ENCODE measurements at regions not wholly inside any gene's neighbourhood (a gene's known extent, or its start where the extent isn't known, plus 50 kb on each side); places are given as distances from the start of the nearest gene placed in this dataset.
"Not testable (repeated sequence)": the region's sequence is repeated elsewhere in the genome, so short reads cannot be mapped to it uniquely, and the experiment has no call there.

DNA sequence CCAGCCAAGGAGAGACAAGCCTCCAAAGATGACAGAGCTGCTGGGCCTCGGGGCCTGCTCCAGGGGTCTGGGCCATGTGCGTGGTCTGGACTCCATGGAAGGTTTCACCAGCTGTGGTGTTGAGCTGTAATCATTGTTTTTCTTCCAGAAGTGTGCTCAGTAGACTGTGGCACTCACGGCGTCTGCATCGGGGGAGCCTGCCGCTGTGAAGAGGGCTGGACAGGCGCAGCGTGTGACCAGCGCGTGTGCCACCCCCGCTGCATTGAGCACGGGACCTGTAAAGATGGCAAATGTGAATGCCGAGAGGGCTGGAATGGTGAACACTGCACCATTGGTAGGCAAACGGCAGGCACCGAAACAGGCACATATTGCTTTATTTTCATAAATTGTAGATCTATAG is 164.8 kb upstream of the WWC1 start:
- no peak for DNase-seq (ENCODE audit: low spot score)

- no peak for DNase-seq (ENCODE audit: low spot score)
Observed at GRCh38 chr5:168128111-168128510, 163.3 kb upstream of the WWC1 start.

GRCh38 chr5:168128557-168128956 is 162.9 kb upstream of the WWC1 start:
- no peak for DNase-seq (ENCODE audit: low spot score)

- no peak for DNase-seq (ENCODE audit: low spot score)
Observed at GRCh38 chr5:168131519-168131918, 159.9 kb upstream of the WWC1 start.

- no peak for DNase-seq (ENCODE audit: low spot score)
Observed at GRCh38 chr5:168132241-168132641, 159.2 kb upstream of the WWC1 start.

DNA sequence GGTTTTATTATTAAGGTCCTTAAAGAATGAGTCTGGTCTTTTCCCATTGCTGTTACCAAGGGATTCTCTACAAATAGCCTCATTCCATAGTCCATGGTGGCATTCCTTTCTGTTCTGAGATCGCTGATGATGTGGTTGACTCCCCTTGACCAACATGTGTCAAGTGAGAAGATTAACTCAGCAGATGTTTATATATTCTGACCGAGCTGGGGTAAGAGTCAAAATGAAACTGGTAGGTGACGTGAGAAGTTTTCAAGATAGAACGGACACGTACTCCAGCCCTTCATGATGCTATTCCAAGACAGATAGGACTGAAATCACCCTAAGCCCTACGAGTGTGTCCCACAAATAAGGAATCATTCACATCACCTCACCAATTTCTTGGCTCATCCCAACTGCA is 155.5 kb upstream of the WWC1 start:
- no peak for DNase-seq (ENCODE audit: low spot score)

GRCh38 chr5:168136340-168136739 is 155.1 kb upstream of the WWC1 start:
- no peak for DNase-seq (ENCODE audit: low spot score)

DNA sequence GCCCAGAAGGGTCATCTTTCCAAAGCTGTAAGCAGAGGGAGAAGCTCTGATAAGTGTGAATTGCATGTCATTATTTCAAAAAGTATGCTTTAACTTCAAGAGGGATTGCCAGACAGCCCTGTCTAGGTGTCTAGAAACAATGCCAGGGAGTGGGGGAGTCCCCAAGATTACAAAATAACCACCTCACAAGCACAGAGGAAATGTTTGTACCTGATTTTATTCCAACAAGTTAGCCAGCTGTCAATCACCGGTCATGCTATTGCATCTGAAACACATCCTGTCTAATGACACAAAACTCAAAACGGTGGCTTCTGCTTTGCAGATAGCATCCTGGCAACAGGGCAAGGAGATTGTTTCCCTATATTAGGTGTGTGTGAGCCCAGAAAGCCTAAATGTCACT is 154.2 kb upstream of the WWC1 start:
- no peak for DNase-seq (ENCODE audit: low spot score)

- no peak for DNase-seq (ENCODE audit: low spot score)
Observed at GRCh38 chr5:168140241-168140640, 151.2 kb upstream of the WWC1 start.

DNA sequence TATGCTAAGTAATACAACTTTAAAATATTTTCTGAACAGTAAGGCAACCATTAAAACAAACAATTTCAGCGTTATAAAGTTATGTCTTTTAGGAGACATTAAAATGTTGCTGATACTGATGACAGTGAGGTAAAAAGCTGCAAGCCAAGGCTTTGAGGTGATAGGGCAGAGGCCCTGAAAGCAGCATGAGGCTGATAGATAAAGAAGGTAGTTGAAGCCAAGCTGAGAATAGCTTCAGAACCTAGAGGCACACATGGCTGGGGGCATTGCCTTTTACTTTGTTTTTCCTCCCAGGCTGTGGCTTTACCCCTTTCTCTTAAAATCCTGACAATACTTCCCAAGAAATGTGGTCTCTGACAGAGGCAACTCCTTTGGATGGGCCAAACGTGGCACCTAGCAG is 149.0 kb upstream of the WWC1 start:
- no peak for DNase-seq (ENCODE audit: low spot score)

DNA sequence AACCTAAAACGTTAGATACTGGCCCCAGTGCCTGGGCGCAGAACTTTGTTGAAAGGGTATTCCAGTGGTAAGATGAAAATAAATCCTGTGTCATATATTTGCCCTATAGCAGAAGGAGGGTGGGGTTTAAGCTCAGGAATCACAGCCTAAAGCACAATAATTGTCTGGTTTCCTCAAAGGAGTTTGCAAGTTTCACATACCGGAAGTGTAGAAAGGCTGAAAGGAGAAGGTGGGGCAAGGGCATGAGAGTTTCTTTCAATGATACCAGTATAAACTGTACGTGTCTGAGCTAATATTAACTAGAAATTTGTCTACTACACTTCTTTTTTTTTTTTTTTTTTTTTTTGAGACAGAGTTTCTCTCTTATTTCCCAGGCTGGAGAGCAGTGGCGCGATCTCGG is 147.9 kb upstream of the WWC1 start:
- DNase-seq (ENCODE audit: low spot score) = not testable (repeated sequence)

DNA sequence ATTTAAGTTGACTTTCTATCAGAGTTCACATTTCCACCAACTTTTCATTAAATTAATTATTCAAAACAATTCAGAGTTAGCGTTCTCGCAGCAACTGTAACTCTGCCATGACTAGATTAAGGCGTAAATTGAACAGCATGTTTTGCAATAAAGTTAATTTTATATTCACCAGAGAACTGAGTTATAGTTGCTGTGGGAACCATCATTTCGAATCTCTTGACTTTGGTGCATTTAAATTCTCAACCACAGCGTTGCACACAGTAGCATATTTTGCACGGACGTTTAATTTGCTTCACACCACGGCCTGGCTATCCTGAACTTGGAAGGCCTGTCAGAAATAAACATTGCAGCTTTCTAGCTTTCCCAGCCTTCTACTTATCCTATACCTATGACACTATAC is 144.3 kb upstream of the WWC1 start:
- no peak for DNase-seq (ENCODE audit: low spot score)

- DNase-seq (ENCODE audit: low spot score) = no peak
Observed at GRCh38 chr5:168147568-168148360, 143.7 kb upstream of the WWC1 start.

GRCh38 chr5:168151041-168151440 is 140.4 kb upstream of the WWC1 start:
- no peak for DNase-seq (ENCODE audit: low spot score)

DNA sequence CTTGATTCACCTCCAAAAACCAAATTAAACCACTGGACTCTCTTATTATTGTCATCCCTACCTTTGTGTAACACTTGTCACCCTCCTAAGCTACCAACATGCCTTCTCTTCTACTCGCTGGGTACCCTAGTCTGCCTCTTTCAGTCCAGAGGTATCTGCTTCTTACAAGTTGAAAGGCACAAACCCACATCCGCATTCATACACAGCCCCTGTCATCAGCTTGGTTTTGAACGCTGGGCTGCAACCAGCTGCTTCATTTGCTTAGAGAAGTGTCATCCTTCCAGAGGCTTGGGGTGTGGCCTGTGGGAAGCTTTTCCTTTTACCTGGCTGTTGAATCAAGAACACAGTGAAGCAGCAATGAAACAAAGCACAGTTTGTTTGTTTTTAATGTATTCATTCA is 138.8 kb upstream of the WWC1 start:
- no peak for DNase-seq (ENCODE audit: low spot score)

DNA sequence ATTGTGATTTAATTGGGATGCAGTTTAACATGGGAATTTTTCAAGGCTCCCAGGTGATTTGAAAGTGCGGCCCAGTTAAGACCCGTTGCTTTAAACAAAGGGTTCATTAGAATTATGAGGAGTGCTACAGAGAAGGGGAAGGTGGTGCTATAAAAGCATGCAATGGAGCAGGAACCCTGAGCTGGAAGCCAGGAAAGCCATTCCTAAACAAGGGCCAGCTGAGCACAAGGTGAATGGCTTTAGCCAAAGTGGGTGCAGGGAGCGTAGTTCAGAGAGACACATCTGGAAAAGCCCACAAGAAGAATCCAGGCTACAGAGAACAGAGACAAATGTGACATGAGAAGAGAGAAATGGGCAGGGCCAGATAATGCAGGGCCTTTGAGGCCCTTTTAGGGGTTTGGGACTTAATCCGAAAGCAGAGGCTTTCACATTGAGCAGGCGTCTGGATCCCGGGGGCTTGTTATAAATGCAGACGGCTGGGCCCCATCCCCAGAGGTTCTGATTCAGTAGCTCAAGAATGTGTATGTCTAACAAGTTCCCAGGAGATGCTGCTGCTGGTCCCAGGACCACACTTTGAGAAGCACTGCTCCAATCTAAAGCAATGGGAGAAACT is 138.1 kb upstream of the WWC1 start:
- DNase-seq (ENCODE audit: low spot score) = no peak

- no peak for DNase-seq (ENCODE audit: low spot score)
Observed at GRCh38 chr5:168153876-168154270, 137.6 kb upstream of the WWC1 start.

DNA sequence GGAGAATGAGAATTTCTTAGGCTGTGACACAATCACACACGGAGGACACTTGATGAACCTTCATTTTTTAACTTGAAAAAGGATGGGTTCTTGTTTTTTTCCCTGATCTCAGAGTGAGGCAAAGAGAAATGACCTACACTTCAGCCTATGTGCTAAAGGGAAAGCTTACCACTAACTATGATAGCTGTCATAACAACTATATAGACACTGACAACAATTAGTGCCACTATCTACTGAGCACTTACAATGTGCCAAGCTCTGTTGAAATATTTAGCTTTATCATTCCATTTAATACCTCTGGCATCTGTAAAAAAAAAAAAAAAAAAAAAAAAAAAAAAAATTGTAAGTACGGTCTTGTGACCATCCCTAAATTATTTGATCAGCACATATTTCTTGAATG is 135.9 kb upstream of the WWC1 start:
- no peak for DNase-seq (ENCODE audit: low spot score)

DNA sequence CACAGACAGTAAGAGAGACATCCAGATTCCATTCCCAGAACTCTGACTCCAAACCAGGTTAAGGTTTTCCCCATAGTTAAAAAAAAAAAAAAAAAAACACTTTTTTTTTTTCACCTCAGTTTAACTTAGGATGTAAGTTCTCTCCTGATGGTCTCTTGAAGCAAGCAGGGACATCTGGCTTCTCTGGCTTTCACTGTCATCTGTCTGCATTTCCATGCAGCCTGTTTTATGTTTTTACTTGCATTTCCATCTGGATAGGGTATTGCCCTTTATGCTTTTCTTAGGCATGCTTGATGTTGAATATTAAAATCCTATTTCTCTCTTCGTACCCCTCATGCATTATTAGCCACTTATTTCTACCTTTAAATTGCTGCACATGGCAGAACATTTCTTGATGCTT is 135.3 kb upstream of the WWC1 start:
- DNase-seq (ENCODE audit: low spot score) = no peak

- no peak for DNase-seq (ENCODE audit: low spot score)
Observed at GRCh38 chr5:168157141-168157540, 134.3 kb upstream of the WWC1 start.

DNA sequence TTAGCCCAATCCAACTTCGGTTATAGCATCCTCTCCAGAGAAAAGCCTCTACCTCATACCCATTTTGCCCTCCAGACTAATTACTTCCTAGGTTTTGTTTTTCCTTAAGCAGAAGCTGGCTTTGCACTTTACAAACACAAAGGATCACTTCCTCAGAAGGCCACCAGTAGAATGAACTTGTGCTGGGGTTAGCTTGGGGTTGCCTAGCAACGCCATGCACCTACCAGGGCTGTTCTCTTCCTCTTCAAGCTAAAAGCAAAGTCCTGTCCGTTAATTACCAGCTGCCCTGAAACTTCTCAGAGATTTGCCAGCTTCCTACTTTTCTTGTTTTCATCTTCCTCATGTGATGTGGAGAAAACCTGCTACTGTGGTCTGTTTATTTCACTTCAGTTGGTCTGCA is 132.0 kb upstream of the WWC1 start:
- no peak for DNase-seq (ENCODE audit: low spot score)

DNA sequence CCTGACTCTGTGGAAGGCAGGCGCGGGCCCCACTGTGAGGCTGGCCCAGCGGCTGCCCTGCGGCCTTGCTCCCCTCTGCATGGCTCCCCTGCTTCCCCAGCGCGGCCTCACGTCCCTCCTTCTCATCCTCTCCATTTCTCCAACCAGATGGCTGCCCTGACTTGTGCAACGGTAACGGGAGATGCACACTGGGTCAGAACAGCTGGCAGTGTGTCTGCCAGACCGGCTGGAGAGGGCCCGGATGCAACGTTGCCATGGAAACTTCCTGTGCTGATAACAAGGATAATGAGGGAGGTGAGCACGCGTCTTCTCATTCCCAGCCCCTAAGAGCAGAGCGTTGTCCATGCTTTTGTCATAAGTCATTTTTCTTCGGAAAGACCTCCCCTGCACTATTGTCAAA is 129.0 kb upstream of the WWC1 start:
- no peak for DNase-seq (ENCODE audit: low spot score)

DNA sequence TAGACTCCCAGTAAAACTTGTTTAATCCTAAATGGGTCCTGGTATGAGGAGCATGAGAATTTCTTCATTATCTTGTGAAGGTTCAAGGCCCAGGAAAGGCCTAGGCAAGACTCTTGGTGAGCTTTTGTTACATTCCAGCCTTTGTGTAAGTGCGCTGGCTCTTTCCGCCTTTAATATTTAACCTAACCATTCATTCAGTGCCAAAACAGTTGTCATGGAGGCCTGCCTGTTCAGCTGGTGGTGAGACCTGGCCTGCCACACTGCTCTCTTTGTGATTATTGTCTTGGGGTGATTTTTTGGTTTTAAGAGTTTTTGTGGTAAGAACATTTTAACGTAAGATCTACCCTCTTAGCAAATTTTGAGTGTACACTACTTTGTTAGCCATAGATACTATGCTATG is 127.5 kb upstream of the WWC1 start:
- DNase-seq (ENCODE audit: low spot score) = no peak
